ENCODE measurements at regions not wholly inside any gene's neighbourhood (a gene's known extent, or its start where the extent isn't known, plus 50 kb on each side); places are given as distances from the start of the nearest gene placed in this dataset.

DNA sequence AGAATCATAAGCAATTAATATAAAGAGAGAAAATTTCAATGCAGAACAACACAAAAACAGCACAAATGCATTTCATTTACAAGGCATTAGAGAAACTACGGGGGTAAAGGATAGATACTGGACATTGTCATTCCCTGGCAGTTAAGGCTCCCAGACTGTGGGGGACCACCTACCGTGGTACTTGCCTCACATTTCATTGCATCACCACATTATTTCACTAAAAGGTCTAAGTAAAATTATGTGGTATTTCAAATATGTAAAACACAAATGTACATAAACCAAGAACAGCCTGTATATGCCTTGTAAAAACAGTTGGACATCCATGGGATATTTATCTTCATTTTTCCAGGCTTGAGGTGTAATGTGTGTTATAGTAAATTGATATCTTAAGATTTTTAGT, 571.2 kb upstream of the ZNF462 start:
- TF ChIP-seq, protein P1, sequence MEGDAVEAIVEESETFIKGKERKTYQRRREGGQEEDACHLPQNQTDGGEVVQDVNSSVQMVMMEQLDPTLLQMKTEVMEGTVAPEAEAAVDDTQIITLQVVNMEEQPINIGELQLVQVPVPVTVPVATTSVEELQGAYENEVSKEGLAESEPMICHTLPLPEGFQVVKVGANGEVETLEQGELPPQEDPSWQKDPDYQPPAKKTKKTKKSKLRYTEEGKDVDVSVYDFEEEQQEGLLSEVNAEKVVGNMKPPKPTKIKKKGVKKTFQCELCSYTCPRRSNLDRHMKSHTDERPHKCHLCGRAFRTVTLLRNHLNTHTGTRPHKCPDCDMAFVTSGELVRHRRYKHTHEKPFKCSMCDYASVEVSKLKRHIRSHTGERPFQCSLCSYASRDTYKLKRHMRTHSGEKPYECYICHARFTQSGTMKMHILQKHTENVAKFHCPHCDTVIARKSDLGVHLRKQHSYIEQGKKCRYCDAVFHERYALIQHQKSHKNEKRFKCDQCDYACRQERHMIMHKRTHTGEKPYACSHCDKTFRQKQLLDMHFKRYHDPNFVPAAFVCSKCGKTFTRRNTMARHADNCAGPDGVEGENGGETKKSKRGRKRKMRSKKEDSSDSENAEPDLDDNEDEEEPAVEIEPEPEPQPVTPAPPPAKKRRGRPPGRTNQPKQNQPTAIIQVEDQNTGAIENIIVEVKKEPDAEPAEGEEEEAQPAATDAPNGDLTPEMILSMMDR (IDR thresholded peaks at IDR 0.05), result no peak
- no peak for TF ChIP-seq POLR2A (IDR thresholded peaks at IDR 0.05)
